GM23248 (cell line): ENCODE measurements at regions not wholly inside any gene's neighbourhood (a gene's known extent, or its start where the extent isn't known, plus 50 kb on each side); places are given as distances from the start of the nearest gene placed in this dataset.

Experiments used
- EZH2 ChIP-seq: fragments of 200-600 bp; sonication (generic); IDR thresholded peaks from 2 replicates; pipeline ENCODE4 v1.6.1; 2018; ENCODE audit warnings: antibody characterized with exemption, mild to moderate bottlenecking; ENCODE audit not compliant: insufficient read depth, poor library complexity, severe bottlenecking
- EZH2phosphoT487 ChIP-seq: fragments of 200-600 bp; sonication (generic); IDR thresholded peaks from 2 replicates; pipeline ENCODE4 v1.6.1; 2018; ENCODE audit warnings: antibody characterized with exemption, moderate library complexity, mild to moderate bottlenecking, low read depth; ENCODE audit not compliant: insufficient read depth

DNA sequence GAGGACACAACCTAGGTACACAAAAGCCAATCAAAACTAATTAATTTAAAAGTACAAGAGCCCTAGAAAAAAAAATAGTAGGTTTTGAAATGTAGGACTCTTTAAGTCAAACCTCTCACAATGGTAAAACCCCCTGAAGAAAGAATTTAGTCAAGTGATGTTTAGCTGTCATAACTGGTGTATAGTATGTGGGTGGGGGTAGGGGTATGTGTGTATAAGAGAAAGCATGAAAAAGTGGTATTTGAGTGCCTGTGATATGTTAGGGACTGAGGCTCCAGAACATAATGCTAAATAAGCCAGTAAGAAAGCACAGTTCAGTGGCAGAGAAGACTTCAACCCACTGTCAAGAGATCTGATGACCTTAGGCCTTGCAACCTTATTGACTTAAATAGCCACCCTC lies 507.9 kb downstream of the TTLL7 start:
- TF ChIP-seq EZH2 (no peak), EZH2phosphoT487 (no peak)
